ENCODE measurements at regions not wholly inside any gene's neighbourhood (a gene's known extent, or its start where the extent isn't known, plus 50 kb on each side); places are given as distances from the start of the nearest gene placed in this dataset.

GRCh38 chr7:136057509-136057908 lies 80.3 kb upstream of the MTPN start:
- Mint-ChIP-seq H3K27me3 (no peaks in the 10 kb centered on the region), H3K27ac (no peak overlapping the region), H3K4me3 (no peak overlapping the region), H3K4me1 (no peaks in the 10 kb centered on the region), H3K36me3 (peaks cover 2% of the 10 kb centered on the region), H3K9me3 (no peaks in the 10 kb centered on the region)
- DNase-seq, result no peak

GRCh38 chr7:136056651-136057231 lies 79.6 kb upstream of the MTPN start:
- no peak for DNase-seq
- Mint-ChIP-seq H3K27ac (no peak overlapping the region), H3K36me3 (peaks cover 2% of the 10 kb centered on the region), H3K27me3 (no peaks in the 10 kb centered on the region), H3K9me3 (no peaks in the 10 kb centered on the region), H3K4me1 (no peaks in the 10 kb centered on the region), H3K4me3 (no peak overlapping the region)

- Mint-ChIP-seq H3K9me3 (no peaks in the 10 kb centered on the region), H3K27me3 (no peaks in the 10 kb centered on the region), H3K27ac (no peak overlapping the region), H3K4me3 (no peak overlapping the region), H3K36me3 (peaks cover 4% of the 10 kb centered on the region), H3K4me1 (no peaks in the 10 kb centered on the region)
- no peak for DNase-seq
Measured at GRCh38 chr7:136055266-136055665, 78.1 kb upstream of the MTPN start.

- H3K27me3 Mint-ChIP-seq, result no peaks in the 10 kb centered on the region
- no peak overlapping the region for H3K4me3 Mint-ChIP-seq
- no peak overlapping the region for H3K27ac Mint-ChIP-seq
- H3K4me1 Mint-ChIP-seq, result no peaks in the 10 kb centered on the region
- no peak for DNase-seq
- peaks cover 4% of the 10 kb centered on the region for H3K36me3 Mint-ChIP-seq
- no peaks in the 10 kb centered on the region for H3K9me3 Mint-ChIP-seq
Measured at GRCh38 chr7:136053689-136054485, 76.7 kb upstream of the MTPN start.

- Mint-ChIP-seq H3K36me3 (peaks cover 4% of the 10 kb centered on the region), H3K27me3 (no peaks in the 10 kb centered on the region), H3K4me1 (no peaks in the 10 kb centered on the region), H3K27ac (no peak overlapping the region), H3K4me3 (no peak overlapping the region), H3K9me3 (no peaks in the 10 kb centered on the region)
- no peak for DNase-seq
Measured at GRCh38 chr7:136051203-136051928, 74.2 kb upstream of the MTPN start.

GRCh38 chr7:136050462-136050847 lies 73.3 kb upstream of the MTPN start:
- no peak for DNase-seq
- Mint-ChIP-seq H3K27ac (no peak overlapping the region), H3K36me3 (peaks cover 6% of the 10 kb centered on the region), H3K27me3 (no peaks in the 10 kb centered on the region), H3K4me3 (no peak overlapping the region), H3K9me3 (no peaks in the 10 kb centered on the region), H3K4me1 (no peaks in the 10 kb centered on the region)

GRCh38 chr7:136049818-136050461 lies 72.8 kb upstream of the MTPN start:
- Mint-ChIP-seq H3K9me3 (no peaks in the 10 kb centered on the region), H3K27ac (no peak overlapping the region)

GRCh38 chr7:136049117-136049516 lies 72.0 kb upstream of the MTPN start:
- H3K36me3 Mint-ChIP-seq, result peaks cover 10% of the 10 kb centered on the region
- no peak overlapping the region for H3K4me3 Mint-ChIP-seq
- no peaks in the 10 kb centered on the region for H3K4me1 Mint-ChIP-seq

More at GRCh38 chr7:136049818-136050461, 72.8 kb upstream of the MTPN start:
- H3K36me3 Mint-ChIP-seq, result peaks cover 7% of the 10 kb centered on the region
- H3K4me1 Mint-ChIP-seq, result no peaks in the 10 kb centered on the region
- H3K27me3 Mint-ChIP-seq, result no peaks in the 10 kb centered on the region
- no peak overlapping the region for H3K4me3 Mint-ChIP-seq
- DNase-seq, result no peak

GRCh38 chr7:136046548-136046947 lies 69.4 kb upstream of the MTPN start:
- DNase-seq, result no peak
- Mint-ChIP-seq H3K9me3 (no peaks in the 10 kb centered on the region), H3K4me1 (peaks cover 2% of the 10 kb centered on the region), H3K36me3 (peaks cover 11% of the 10 kb centered on the region), H3K27me3 (no peaks in the 10 kb centered on the region), H3K4me3 (no peak overlapping the region), H3K27ac (no peak overlapping the region)

More at GRCh38 chr7:136049117-136049516, 72.0 kb upstream of the MTPN start:
- no peak for DNase-seq
- no peak overlapping the region for H3K27ac Mint-ChIP-seq
- no peaks in the 10 kb centered on the region for H3K9me3 Mint-ChIP-seq
- no peaks in the 10 kb centered on the region for H3K27me3 Mint-ChIP-seq

GRCh38 chr7:136045992-136046391 lies 68.8 kb upstream of the MTPN start:
- no peaks in the 10 kb centered on the region for H3K9me3 Mint-ChIP-seq
- peaks cover 2% of the 10 kb centered on the region for H3K4me1 Mint-ChIP-seq
- H3K36me3 Mint-ChIP-seq, result peaks cover 11% of the 10 kb centered on the region
- no peak for DNase-seq
- no peak overlapping the region for H3K27ac Mint-ChIP-seq
- H3K27me3 Mint-ChIP-seq, result no peaks in the 10 kb centered on the region
- no peak overlapping the region for H3K4me3 Mint-ChIP-seq

GRCh38 chr7:136045181-136045580 lies 68.0 kb upstream of the MTPN start:
- H3K4me3 Mint-ChIP-seq, result no peak overlapping the region
- H3K36me3 Mint-ChIP-seq, result peaks cover 9% of the 10 kb centered on the region
- DNase-seq, result no peak
- no peaks in the 10 kb centered on the region for H3K9me3 Mint-ChIP-seq
- no peak overlapping the region for H3K27ac Mint-ChIP-seq
- H3K27me3 Mint-ChIP-seq, result no peaks in the 10 kb centered on the region
- H3K4me1 Mint-ChIP-seq, result peaks cover 2% of the 10 kb centered on the region

- peaks cover 1% of the 10 kb centered on the region for H3K9me3 Mint-ChIP-seq
- H3K27me3 Mint-ChIP-seq, result no peaks in the 10 kb centered on the region
- no peak for DNase-seq
- peaks cover 8% of the 10 kb centered on the region for H3K36me3 Mint-ChIP-seq
- H3K4me1 Mint-ChIP-seq, result peaks cover 2% of the 10 kb centered on the region
- no peak overlapping the region for H3K27ac Mint-ChIP-seq
- H3K4me3 Mint-ChIP-seq, result no peak overlapping the region
Measured at GRCh38 chr7:136039577-136040345, 62.6 kb upstream of the MTPN start.

GRCh38 chr7:136036336-136036735 lies 59.2 kb upstream of the MTPN start:
- no peak for DNase-seq
- peaks cover 1% of the 10 kb centered on the region for H3K9me3 Mint-ChIP-seq
- peaks cover 11% of the 10 kb centered on the region for H3K4me1 Mint-ChIP-seq
- H3K27ac Mint-ChIP-seq, result no peak overlapping the region
- peaks cover 5% of the 10 kb centered on the region for H3K36me3 Mint-ChIP-seq
- no peak overlapping the region for H3K4me3 Mint-ChIP-seq
- H3K27me3 Mint-ChIP-seq, result no peaks in the 10 kb centered on the region

GRCh38 chr7:136034132-136034531 lies 57.0 kb upstream of the MTPN start:
- H3K4me3 Mint-ChIP-seq, result no peak overlapping the region
- H3K36me3 Mint-ChIP-seq, result peaks cover 5% of the 10 kb centered on the region
- H3K9me3 Mint-ChIP-seq, result peaks cover 1% of the 10 kb centered on the region
- H3K27ac Mint-ChIP-seq, result no peak overlapping the region
- peaks cover 19% of the 10 kb centered on the region for H3K4me1 Mint-ChIP-seq
- no peak for DNase-seq
- H3K27me3 Mint-ChIP-seq, result no peaks in the 10 kb centered on the region

Data from activated naive CD8-positive, alpha-beta T cell treated with anti-CD3 and anti-CD28 coated beads for 36 hours (primary cell).